Upper lobe of left lung (tissue), 4 donors: ENCODE measurements at regions not wholly inside any gene's neighbourhood (a gene's known extent, or its start where the extent isn't known, plus 50 kb on each side); places are given as distances from the start of the nearest gene placed in this dataset.

ENCODE experiments used
- POLR2A ChIP-seq, 4 donors: fragments of 450-650 bp; IDR thresholded peaks; one replicate each; pipeline ENCODE4 v1.5.1; 2016 to 2017; ENCODE audit warnings: antibody characterized with exemption in 4 of 4, mild to moderate bottlenecking in 2 of 4
- POLR2AphosphoS5 ChIP-seq, 2 donors: sonication (generic); formaldehyde crosslinking; IDR thresholded peaks; one replicate each; pipeline ENCODE4 v1.5.1; 2017; ENCODE audit warnings: antibody characterized with exemption in 2 of 2
- TF ChIP-seq, protein P1 (sequence below), 6 experiments: fragments of 450-650 bp in 4 of 6; fragments of 200-600 bp in 2 of 6; sonication (generic) in 2 of 6; IDR thresholded peaks; one replicate each; pipeline ENCODE4 v1.5.1; 2016 to 2019; ENCODE audit warnings: antibody characterized with exemption in 6 of 6

DNA sequence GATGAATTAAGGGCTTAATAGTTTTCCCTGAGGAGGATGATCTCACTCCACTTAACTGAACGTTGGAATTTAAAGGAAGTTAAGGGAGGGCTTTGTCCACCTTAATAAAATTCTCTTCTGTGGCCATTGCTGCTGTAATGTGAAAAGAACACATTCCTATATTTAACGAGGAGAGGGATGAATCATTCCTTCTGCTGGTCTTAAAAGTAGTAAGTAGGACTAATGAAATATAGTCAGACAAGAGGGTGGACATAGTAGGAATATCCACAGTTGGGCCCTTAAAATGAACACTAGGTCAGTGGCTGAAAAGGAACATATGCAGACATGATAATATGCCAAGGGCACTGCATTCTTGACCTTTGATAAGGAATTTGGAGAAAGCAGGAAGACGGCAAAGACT lies 405.6 kb downstream of the PMP22 start:
- TF ChIP-seq, protein P1, sequence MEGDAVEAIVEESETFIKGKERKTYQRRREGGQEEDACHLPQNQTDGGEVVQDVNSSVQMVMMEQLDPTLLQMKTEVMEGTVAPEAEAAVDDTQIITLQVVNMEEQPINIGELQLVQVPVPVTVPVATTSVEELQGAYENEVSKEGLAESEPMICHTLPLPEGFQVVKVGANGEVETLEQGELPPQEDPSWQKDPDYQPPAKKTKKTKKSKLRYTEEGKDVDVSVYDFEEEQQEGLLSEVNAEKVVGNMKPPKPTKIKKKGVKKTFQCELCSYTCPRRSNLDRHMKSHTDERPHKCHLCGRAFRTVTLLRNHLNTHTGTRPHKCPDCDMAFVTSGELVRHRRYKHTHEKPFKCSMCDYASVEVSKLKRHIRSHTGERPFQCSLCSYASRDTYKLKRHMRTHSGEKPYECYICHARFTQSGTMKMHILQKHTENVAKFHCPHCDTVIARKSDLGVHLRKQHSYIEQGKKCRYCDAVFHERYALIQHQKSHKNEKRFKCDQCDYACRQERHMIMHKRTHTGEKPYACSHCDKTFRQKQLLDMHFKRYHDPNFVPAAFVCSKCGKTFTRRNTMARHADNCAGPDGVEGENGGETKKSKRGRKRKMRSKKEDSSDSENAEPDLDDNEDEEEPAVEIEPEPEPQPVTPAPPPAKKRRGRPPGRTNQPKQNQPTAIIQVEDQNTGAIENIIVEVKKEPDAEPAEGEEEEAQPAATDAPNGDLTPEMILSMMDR (IDR thresholded peaks at IDR 0.05): no peak
- TF ChIP-seq POLR2A (IDR thresholded peaks at IDR 0.05): no peak
- TF ChIP-seq POLR2AphosphoS5 (IDR thresholded peaks at IDR 0.05): no peak
